ENCODE measurements at regions not wholly inside any gene's neighbourhood (a gene's known extent, or its start where the extent isn't known, plus 50 kb on each side); places are given as distances from the start of the nearest gene placed in this dataset.

DNA sequence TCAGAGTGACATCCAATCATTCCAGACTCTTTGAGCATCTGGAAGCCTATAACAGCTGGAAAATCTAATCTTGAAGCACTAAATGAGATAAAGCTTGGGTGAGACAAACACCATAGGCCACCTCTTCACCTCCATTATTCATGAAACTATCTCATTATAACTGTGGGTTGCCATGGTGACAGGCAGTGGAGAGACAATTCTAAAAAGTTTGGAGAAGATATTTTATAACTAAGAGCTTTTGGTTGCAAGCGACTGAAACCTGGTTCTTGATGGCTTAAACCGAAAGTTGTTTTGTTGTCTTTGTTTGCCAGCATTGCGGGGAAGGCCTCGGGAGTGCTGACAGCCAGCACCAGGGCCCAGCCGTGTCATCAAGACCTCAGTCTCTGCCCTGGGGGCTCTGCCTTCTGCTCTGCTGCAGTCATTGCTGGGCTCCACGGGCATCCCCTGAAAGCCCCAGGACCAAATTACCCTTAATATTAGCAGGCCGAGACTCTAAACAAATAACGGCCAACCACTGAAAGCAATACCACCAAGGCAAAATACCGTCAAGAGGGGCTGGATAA, 353.6 kb upstream of the SFSWAP start:
- Histone ChIP-seq H3K4me2 (ENCODE audit: low read length) (no peak overlapping the region), H3K9me2 (ENCODE audit: insufficient read depth, low read length) (no peaks in the 10 kb centered on the region), H2AFZ (ENCODE audit: low read depth, low read length) (no peak overlapping the region), H3F3A (ENCODE audit: insufficient read depth, low read length, poor library complexity, severe bottlenecking) (no peaks in the 10 kb centered on the region), H3K27ac (ENCODE audit: low read length) (no peak overlapping the region), H3K4me3 (ENCODE audit: low read length) (no peak overlapping the region), H3K9me3 (ENCODE audit: low read length) (no peaks in the 10 kb centered on the region), H3K9ac (ENCODE audit: low read length) (no peak overlapping the region), H4K20me1 (ENCODE audit: insufficient read depth) (no peaks in the 10 kb centered on the region), H3K27me3 (ENCODE audit: insufficient read depth, low read depth, low read length) (no peaks in the 10 kb centered on the region), H3K79me2 (replicated peaks; ENCODE audit: insufficient read depth, low read length) (no peaks in the 10 kb centered on the region), H3K36me3 (ENCODE audit: insufficient read depth, low read length) (no peaks in the 10 kb centered on the region)
- TF ChIP-seq SMC3 (conservative IDR thresholded peaks at IDR 0.05; ENCODE audit: poor library complexity) (no peak), POLR2AphosphoS5 (IDR thresholded peaks at IDR 0.05) (no peak), MXI1 (conservative IDR thresholded peaks at IDR 0.05; ENCODE audit: poor library complexity, severe bottlenecking) (no peak), EZH2 (IDR thresholded peaks at IDR 0.05; ENCODE audit: borderline replicate concordance, insufficient read depth, low read length, poor library complexity, severe bottlenecking) (no peak), EP300 (conservative IDR thresholded peaks at IDR 0.05; ENCODE audit: poor library complexity, severe bottlenecking) (no peak), REST (IDR thresholded peaks at IDR 0.05; ENCODE audit: borderline replicate concordance) (no peak), RAD21 (conservative IDR thresholded peaks at IDR 0.05) (no peak), TAF1 (IDR thresholded peaks at IDR 0.05; ENCODE audit: low read depth) (no peak)
- TF ChIP-seq, protein P1, sequence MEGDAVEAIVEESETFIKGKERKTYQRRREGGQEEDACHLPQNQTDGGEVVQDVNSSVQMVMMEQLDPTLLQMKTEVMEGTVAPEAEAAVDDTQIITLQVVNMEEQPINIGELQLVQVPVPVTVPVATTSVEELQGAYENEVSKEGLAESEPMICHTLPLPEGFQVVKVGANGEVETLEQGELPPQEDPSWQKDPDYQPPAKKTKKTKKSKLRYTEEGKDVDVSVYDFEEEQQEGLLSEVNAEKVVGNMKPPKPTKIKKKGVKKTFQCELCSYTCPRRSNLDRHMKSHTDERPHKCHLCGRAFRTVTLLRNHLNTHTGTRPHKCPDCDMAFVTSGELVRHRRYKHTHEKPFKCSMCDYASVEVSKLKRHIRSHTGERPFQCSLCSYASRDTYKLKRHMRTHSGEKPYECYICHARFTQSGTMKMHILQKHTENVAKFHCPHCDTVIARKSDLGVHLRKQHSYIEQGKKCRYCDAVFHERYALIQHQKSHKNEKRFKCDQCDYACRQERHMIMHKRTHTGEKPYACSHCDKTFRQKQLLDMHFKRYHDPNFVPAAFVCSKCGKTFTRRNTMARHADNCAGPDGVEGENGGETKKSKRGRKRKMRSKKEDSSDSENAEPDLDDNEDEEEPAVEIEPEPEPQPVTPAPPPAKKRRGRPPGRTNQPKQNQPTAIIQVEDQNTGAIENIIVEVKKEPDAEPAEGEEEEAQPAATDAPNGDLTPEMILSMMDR (IDR thresholded peaks at IDR 0.05; ENCODE audit: poor library complexity, severe bottlenecking), result no peak

GRCh38 chr12:131357920-131358319, 353.0 kb upstream of the SFSWAP start:
- Histone ChIP-seq H4K20me1 (ENCODE audit: insufficient read depth) (no peaks in the 10 kb centered on the region), H3K9me3 (ENCODE audit: low read length) (no peaks in the 10 kb centered on the region), H3K9ac (ENCODE audit: low read length) (no peak overlapping the region), H3K36me3 (ENCODE audit: insufficient read depth, low read length) (no peaks in the 10 kb centered on the region), H3K27me3 (ENCODE audit: insufficient read depth, low read depth, low read length) (no peaks in the 10 kb centered on the region), H3K79me2 (replicated peaks; ENCODE audit: insufficient read depth, low read length) (no peaks in the 10 kb centered on the region), H3K27ac (ENCODE audit: low read length) (no peak overlapping the region), H3F3A (ENCODE audit: insufficient read depth, low read length, poor library complexity, severe bottlenecking) (no peaks in the 10 kb centered on the region), H3K4me3 (ENCODE audit: low read length) (no peak overlapping the region), H2AFZ (ENCODE audit: low read depth, low read length) (no peak overlapping the region), H3K4me2 (ENCODE audit: low read length) (no peak overlapping the region), H3K9me2 (ENCODE audit: insufficient read depth, low read length) (no peaks in the 10 kb centered on the region)
- TF ChIP-seq TAF1 (IDR thresholded peaks at IDR 0.05; ENCODE audit: low read depth) (no peak), RAD21 (conservative IDR thresholded peaks at IDR 0.05) (no peak), MXI1 (conservative IDR thresholded peaks at IDR 0.05; ENCODE audit: poor library complexity, severe bottlenecking) (no peak), SMC3 (conservative IDR thresholded peaks at IDR 0.05; ENCODE audit: poor library complexity) (no peak), POLR2AphosphoS5 (IDR thresholded peaks at IDR 0.05) (no peak), EP300 (conservative IDR thresholded peaks at IDR 0.05; ENCODE audit: poor library complexity, severe bottlenecking) (no peak), EZH2 (IDR thresholded peaks at IDR 0.05; ENCODE audit: borderline replicate concordance, insufficient read depth, low read length, poor library complexity, severe bottlenecking) (no peak), REST (IDR thresholded peaks at IDR 0.05; ENCODE audit: borderline replicate concordance) (no peak)
- TF ChIP-seq, protein P1 (IDR thresholded peaks at IDR 0.05; ENCODE audit: poor library complexity, severe bottlenecking), result no peak

Data from neural cell (in vitro differentiated cells).